HT-29 (cell line): ENCODE measurements at regions not wholly inside any gene's neighbourhood (a gene's known extent, or its start where the extent isn't known, plus 50 kb on each side); places are given as distances from the start of the nearest gene placed in this dataset.
"Not testable (repeated sequence)": the region's sequence is repeated elsewhere in the genome, so short reads cannot be mapped to it uniquely, and the experiment has no call there.

Source experiments
- DNase-seq: peaks from one replicate; pipeline ENCODE4 v3.0.0-alpha.2; 2015; ENCODE audit warnings: low spot score

DNA sequence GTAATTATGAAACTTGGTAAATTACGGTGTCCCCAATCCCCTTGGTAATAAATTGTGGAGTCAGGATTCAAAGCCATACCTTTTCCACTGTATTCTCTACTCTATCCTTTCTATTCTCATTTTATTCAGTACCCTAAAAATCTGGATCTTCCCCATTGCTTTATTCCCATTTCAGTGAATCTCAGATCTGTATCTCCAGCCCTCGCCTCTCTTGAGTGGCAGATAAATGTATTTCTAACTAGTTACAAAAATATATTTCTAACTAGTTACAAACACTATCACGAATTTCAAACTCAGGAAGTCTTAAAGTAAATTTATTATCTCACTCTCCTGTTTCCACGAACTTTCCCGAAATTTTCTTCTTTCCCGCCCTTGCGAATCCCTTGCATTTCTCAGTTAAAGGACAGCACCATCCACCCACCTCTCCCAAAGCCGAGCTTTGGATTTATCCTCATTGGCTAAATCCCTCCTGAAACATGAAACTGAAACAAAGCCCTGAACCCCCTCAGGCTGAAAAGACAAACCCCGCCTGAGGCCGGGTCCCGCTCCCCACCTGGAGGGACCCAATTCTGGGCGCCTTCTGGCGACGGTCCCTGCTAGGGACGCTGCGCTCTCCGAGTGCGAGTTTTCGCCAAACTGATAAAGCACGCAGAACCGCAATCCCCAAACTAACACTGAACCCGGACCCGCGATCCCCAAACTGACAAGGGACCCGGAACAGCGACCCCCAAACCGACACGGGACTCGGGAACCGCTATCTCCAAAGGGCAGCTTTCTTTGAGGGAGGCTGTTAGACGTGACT lies 164.3 kb upstream of the PABPC3 start:
- no peak for DNase-seq

DNA sequence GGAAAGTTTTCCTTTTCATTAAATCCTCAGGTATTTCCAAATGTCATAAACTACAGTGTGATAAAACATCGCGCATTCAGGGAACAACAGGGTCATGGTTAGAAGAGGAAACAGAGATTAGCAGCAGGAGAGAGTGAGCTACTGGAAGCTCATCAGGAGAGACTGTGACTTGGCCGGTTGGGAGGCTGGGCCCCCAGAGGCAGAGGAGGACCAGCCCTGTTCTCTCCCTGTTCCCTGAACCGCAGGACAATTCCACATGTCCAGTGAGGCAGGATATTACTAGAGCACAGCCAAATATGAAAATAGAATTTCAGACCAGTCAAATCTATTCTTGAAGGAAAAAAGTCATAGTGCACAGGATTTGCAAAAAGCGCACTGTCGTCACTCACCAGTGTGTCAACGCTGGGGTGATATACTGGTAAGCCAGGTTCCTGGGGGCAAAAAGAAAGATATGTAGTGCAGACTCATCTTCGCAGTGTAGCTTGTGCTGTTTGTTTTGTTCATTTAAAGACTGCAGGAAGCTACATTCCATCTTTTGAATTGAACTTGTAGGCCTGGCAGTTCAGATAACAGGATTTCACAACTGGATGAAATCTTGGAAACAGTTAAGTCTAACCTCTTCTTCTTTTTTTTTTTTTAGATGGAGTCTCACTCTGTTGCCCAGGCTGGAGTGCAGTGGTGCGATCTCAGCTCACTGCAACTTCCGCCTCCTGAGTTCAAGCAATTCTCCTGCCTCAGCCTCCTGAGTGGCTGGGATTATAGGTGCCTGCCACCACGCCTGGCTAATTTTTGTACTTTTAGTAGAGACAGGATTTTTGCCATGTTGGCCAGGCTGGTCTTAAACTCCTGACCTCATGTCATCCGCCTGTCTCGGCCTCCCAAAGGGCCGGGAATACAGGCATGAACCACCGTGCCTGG lies 162.6 kb upstream of the PABPC3 start:
- not testable (repeated sequence) for DNase-seq

DNA sequence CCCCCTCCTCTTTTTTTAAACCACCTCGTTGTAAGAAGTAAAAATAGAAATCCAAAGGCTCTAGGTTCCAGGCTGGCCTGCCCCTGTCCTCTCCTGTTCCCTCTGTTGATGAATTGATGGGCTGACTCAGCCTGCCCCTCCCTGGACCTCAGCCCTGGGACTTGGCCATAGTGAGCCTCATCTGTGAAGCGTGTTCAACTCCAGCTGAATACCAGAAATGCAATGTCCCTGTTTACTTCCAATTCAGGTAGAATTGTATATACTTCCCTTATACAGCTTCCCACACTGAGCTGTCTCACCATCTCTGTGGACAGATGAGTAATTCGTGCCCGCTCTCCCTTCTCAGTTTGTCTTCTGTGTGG lies 161.9 kb upstream of the PABPC3 start:
- DNase-seq, result not testable (repeated sequence)

DNA sequence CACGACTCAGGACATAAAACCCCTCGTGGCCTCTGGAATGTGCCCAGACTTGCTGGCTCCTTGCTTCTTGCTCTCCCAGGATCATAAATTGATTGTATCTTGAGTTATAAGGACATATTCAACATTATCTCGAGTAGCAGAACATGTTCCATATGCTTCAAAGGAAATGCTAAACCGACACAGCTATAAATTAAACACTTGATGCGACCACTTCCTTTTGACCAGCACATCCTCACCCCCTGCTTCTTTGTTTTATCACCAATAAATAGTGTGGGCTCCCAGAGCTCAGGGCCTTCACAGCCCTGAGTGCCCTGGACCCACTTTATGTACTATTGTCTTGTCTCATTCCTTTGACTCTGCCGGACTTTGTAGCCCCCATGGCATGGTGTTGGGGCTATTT lies 157.0 kb upstream of the PABPC3 start:
- DNase-seq, result no peak

DNA sequence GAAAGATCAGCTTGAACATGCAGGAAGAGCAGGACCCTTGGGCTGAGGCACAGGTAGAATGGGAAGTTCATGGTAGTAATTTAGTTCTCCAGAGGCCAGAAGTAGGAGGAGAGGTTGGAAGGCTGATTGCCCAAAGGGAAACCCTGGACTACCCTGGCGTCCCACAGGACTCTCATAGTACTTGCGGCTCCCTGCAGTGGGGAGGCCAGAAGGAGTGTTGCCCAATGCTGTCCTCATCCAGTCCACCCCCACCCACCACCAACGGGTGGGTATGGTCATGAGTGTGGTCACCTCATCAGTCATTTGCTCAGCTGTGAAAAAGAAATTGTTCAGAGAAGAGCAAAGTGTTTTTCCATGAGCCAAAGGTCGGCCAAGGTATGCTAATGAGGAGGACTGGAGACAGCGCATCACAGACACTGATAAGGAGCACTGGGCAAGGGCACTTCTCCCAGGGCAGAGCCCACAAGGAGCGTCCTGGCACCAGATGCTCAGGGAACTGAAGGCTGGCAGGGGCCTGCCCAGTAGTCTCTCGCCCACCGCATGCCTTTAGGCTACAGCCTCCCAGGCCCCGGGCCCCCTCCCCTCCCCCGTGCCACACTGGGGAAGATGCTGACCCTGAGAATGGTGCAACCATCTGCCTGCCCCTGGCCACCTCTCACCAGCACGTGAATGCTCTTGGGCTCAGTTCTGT lies 154.8 kb upstream of the PABPC3 start:
- not testable (repeated sequence) for DNase-seq

DNA sequence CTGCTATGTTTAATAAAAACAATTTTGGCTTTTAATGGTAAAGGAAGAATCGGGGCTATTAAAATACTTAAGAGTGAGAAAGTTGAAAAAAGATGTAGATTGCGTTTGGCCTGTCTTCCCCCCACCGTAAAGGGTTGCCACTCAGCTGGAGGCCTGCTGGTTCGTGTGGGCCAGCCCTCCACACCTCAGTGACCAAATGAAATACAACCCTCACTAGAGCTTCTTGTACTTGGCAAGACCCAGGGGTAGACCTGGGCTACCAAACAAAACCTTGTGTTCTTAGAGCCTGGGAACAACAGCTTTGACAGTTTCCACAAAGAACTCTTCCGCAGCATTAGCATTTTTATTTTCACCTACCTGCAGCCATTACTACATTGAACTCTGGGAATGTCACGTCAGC lies 152.8 kb upstream of the PABPC3 start:
- no peak for DNase-seq

DNA sequence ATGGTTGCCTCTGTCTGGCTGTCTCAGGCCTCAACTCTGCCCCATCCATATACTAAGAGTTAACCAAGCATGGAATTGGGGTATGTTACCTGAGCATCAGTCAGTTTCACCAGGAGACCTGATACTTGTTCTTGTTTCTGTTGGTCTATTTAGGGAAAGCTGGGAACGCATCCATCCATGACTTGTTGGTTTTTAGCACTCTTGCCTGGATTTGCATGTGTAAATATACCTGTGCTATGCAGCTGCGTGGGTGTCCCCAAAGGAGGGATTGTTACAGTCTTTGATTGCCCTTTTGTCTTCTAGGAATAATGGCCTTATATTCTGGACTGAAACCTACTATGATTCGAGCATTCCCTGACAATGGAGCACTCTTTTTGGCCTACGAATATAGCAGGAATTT lies 151.9 kb upstream of the PABPC3 start:
- not testable (repeated sequence) for DNase-seq

DNA sequence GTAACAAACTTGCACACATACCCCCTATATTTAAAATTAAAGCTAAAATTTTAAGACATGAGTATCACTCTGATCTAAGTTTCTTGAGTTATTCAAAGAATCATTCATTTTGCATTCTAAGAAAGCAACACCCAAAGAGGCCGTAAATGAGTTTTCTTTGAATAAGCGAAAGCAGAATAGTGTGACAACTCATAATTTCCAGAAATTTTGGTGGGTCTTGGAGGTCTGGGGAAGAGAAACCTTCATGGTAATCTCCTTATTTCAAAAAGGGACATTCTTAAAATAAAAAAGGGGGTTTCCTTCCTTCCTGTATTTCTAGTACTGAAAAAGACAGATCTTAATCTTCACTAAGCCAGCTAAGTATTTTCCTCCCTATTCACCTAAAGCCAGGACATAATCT lies 147.0 kb upstream of the PABPC3 start:
- DNase-seq, result not testable (repeated sequence)

DNA sequence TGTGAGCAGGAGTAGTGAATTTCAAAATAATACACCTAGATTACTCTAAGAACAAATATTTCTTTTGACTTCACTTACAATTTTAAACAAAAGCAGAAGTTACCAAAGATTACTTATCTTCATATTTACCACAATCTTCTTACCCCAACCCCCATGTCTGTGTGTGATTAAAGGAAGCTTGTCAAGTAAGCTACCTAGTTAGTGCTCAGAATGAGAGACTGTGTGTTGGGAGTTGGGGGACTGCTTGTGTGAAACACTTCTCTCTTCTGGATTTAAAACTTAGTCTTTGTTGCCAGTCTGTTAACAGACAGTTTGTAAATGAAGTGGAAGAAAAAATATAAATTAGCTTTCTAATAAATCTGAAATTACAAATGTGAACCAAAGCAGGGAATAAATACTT lies 145.3 kb upstream of the PABPC3 start:
- DNase-seq, result not testable (repeated sequence)

DNA sequence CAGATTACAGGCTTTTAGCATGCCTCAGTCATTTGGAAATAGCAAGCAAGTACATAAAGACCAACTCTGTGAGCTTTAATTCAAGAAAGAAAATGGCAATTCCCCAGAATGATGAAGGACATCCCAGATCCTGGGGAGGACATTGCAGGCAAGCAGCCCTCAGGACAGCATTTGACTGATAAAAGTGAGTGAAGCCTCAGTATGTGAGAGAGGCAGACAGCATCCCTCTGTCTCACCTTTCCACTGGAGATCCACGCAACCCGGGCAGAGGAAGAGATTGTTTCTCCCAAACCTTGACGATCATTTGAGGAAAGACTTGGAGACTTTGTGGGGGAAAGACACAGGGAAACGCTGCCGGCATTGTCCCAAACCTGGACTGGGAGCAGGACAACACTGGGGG lies 128.0 kb upstream of the PABPC3 start:
- not testable (repeated sequence) for DNase-seq

DNA sequence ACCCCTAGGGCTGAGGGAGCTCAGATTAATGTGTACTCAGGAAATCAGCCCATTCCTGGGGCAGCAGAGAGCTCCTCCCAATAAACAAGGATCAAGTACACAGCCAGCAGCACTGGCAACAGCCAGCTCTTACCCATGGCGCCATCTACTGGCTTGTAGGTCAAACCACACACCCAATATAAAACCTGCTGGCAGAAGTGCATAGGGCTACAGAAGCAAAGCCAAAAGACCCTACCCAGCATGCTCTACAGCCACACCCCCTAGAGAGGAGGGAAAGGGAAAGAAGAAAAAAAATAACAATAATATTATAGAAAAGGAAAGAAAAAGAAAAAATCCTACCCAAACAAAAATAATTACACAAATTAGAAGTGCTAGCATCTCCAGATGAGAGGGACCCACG lies 127.5 kb upstream of the PABPC3 start:
- not testable (repeated sequence) for DNase-seq

DNA sequence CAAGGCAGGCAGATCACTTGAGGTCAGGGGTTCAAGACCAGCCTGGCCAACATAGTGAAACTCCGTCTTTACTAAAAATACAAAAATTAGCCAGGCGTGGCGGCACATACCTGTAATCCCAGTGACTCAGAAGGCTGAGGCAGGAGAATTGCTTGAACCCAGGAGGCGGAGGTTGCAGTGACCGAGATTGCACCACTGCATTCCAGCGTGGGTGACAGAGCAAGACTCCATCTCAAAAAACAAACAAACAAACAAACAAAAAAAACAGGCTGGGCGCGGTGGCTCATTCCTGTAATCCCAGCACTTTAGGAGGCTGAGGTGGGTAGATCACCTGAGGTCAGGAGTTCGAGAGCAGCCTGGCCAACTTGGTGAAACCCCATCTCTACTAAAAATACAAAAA lies 122.8 kb upstream of the PABPC3 start:
- not testable (repeated sequence) for DNase-seq

DNA sequence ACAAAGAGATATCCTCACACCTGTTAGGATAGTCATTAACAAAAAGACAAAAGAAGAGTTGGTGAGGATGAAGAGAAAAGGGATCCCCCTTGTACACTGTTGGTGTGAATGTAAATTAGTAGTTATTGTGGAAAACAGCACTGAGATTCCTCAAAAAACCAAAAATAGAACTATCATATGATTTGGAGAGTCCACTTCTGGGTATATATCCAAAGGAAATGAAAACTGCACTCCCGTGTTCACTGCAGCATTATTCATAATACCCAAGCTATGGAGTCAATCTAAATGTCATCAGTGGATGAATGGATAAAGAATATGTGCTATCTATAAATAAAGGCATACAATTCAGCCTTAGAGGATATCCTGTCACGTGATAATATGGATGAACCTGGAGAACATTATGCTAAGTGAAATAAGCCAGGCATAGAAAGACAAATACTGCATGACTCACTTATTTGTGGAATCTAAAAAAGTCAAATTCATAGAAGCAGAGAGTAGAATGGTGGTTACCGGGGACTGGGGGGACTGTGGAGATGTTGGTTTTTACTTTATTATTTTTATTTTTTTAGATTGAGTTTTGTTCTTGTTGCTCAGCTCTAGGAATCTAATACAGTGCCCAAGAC lies 114.6 kb upstream of the PABPC3 start:
- DNase-seq, result not testable (repeated sequence)

DNA sequence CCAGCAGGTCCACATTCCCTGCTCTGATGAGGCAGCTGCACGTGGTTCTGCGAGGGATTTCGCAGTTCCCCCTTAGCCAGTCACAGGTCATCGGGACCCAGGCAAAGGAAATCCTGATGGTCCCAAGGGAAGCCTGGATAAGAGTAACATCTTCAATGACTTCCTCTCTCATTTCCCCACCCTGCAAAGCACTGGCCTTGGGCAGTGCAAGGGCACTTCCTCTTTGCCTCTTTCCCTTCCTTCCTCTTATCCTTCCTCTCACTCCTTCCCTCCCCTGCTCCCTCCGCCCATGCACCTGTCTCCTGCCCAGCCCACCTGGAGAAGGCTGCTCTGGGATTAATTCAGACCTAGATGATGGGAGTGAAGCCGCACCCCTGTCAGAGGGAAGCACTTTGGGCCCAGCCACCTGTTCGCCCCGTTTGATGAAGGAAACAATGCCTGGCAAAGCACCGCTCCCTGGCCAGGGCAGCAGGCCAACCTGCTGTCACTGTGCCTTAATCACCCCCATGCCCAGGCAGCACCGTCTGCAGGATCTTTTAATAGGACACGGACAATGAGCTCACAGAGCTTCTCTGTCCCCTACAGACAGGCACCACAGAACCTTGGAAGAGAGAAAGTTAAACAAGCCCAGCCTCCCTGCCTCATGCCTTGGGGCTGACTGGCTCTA lies 113.5 kb upstream of the PABPC3 start:
- no peak for DNase-seq

DNA sequence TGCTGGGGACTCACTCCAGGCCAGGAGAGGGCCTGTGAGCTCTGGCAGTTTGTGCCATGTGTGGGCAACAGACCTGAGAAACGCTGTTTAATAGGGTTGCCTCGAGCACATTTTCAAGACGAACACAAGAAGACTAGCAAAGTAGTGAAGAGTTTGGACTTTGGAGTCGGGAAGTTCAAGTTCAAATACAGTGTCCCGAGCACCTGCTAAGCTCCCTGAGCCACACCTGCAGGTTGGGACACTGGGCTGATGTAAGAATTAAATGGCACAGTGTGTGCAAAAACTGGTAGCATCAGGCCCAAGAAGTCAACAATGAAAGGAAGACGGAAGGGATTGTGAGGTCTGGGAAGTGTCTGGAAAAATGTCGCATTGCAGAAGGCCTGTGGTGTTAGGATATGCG lies 112.8 kb upstream of the PABPC3 start:
- no peak for DNase-seq

DNA sequence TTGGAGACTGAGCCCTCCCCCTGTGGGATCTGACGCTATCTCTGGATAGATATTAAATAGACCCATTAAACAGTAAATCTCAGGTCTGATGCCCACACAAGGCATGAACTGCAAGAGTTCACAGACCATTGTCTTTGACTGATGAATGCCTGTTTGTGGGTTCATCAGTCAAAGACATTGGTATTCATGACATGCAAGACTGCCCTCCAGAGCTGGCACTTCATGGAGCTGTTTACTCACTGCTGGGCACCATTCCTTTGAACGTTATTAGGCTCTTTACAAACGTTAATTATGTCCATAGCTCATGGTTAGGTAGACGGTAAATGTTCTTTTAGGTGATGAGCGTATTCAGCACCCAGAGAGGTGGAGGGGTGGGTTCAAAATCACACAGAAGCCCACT lies 111.8 kb upstream of the PABPC3 start:
- DNase-seq, result no peak

DNA sequence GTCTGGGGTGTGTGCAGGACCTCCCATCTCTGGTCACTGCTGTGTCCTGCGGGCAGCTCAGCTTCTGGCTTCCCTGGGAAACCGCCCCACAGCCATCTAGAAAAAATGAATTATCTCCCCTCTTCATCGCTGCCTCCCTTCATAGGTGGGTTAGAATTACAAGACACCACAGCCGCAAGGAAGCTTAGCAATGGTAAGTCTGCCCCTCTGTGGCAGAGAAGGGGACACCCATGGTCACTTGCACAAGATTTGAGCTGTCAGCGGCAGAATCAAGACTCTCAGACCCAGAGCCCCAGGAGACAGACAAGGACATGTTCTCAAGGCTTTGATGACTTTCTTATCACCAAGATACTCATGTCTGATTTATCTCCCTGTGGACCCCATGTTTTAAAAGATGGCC lies 110.8 kb upstream of the PABPC3 start:
- DNase-seq, result no peak

DNA sequence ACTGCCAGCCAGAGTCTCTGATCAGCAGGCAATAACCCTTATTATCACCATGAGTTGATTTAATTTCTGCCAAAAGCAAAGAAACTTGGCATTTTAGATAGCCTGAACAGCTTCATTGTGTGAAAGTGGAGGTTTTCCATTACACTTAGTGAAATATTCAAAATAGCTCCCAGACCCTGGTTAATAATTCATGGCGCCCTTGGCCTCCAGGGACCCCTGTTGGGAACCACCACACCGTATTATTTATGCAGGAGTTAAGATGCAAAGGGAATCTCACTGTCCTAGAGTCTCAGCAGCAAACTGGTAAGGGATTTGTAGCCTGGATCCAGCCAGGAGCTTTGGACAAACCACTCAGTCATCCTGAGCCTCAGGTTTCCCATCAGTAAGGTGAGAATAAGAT lies 110.0 kb upstream of the PABPC3 start:
- no peak for DNase-seq

DNA sequence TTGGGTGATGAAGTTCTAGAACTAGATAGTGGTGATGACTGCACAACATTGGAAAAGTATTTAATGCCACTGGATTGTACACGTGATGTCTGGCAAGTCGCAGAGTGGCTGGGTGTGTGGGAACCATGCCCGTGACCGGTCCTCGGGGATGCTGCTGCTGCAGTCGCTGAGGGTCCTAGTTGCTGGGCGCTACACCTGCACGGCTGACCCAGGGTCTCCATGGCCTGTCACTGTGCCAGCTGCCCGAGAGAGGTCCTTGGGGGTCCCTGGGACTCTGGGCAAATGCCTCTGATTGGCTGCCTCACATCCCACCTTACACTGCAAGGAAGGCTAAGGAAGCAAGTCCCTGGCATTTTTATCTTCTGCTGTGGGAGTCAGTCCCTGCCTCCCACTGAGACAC lies 109.1 kb upstream of the PABPC3 start:
- no peak for DNase-seq

DNA sequence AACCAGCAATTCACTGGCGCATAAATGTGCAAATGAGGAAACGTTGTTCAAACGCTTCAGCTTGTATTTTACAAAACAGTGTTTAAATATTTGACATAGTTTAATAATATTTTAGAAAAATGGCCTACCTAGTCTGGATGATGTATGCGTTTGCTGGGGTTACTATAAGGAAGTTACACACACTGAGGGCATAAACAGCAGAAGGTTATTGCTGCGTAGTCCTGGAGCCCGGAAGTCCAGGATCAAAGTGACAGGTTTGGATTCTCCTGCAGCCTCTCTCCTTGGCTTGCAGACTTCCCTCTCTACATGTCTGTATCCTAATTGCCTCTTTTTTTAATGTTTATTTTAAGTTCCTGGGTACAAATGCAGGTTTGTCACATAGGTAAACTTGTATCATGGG lies 106.0 kb upstream of the PABPC3 start:
- not testable (repeated sequence) for DNase-seq

DNA sequence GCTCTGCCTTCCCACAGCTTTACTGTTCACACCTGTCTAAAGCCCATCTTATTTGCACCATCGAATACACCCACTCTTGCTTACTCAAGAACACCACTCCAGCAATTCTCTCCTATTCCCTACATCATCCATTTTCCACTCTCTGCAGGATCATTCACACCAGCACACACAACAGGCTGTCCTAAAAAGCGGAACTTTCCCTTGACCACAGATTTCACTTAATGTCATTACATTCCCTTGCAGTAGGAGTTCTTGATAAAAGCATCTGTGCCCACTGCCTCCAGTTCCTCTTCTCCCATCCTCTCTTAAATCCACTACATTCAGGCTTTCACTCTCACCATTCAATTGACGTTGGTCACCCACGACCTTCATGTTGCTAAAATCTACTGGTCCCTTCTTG lies 103.0 kb upstream of the PABPC3 start:
- DNase-seq, result not testable (repeated sequence)
